AG04450 (cell line): ENCODE measurements at regions not wholly inside any gene's neighbourhood (a gene's known extent, or its start where the extent isn't known, plus 50 kb on each side); places are given as distances from the start of the nearest gene placed in this dataset.

Experiments used
- CTCF ChIA-PET: fragments of 300-600, 350-600 bp; formaldehyde crosslinking; extraction: SDS; loops from one replicate; lab custom pipeline; 2022; ENCODE audit warnings: antibody characterized with exemption, inconsistent platforms; lab: Charles Lee
- POLR2A ChIA-PET: fragments of 350-600 bp; formaldehyde crosslinking; extraction: SDS; loops from one replicate; lab custom pipeline; 2021; ENCODE audit warnings: antibody characterized with exemption, inconsistent platforms; lab: Yijun Ruan, JAX
- DNase-seq: peaks from one replicate; pipeline ENCODE4 v3.0.0-alpha.2; 2011; ENCODE audit warnings: low read depth, low spot score
- H3K27ac ChIP-seq: one replicate; pipeline ENCODE4 v1.5.1; 2012; ENCODE audit warnings: low read depth, low read length, control low read depth
- H3K27me3 ChIP-seq: one replicate; pipeline ENCODE4 v1.6.0; 2012; ENCODE audit warnings: low read length; ENCODE audit not compliant: control insufficient read depth, insufficient read depth
- H3K4me3 ChIP-seq: 2 replicates; pipeline ENCODE4 v1.5.1; 2011; ENCODE audit warnings: mild to moderate bottlenecking, low read depth, low read length, control low read depth
- H3K9me3 ChIP-seq: 2 replicates; pipeline ENCODE4 v1.5.1; 2012; ENCODE audit warnings: low read length; ENCODE audit not compliant: control insufficient read depth, insufficient read depth
- CTCF ChIP-seq: IDR thresholded peaks from 2 replicates; pipeline ENCODE4 v1.5.1; 2011; ENCODE audit warnings: low read depth, low read length, control low read depth, inconsistent platforms

- ChIA-PET CTCF (no interaction called here), POLR2A (no interaction called here)
- H3K9me3 ChIP-seq, result no peaks in the 10 kb centered on the region
- H3K4me3 ChIP-seq, result no peak overlapping the region
- H3K27me3 ChIP-seq, result no peaks in the 10 kb centered on the region
- no peak for DNase-seq
- no peak for TF ChIP-seq CTCF
- H3K27ac ChIP-seq, result no peak overlapping the region
Observed at GRCh38 chr5:52710972-52711596, 76.6 kb upstream of the ITGA1 start.

- Histone ChIP-seq H3K4me3 (no peak overlapping the region), H3K27ac (no peak overlapping the region), H3K27me3 (no peaks in the 10 kb centered on the region), H3K9me3 (no peaks in the 10 kb centered on the region)
- POLR2A ChIA-PET, result no interaction called here
- no peak for TF ChIP-seq CTCF
- CTCF ChIA-PET, result no interaction called here
- no peak for DNase-seq
Observed at GRCh38 chr5:52712354-52712753, 75.4 kb upstream of the ITGA1 start.

- no peak for DNase-seq
- Histone ChIP-seq H3K27me3 (no peaks in the 10 kb centered on the region), H3K9me3 (no peaks in the 10 kb centered on the region), H3K27ac (no peak overlapping the region), H3K4me3 (no peak overlapping the region)
- ChIA-PET POLR2A (no interaction called here), CTCF (no interaction called here)
- TF ChIP-seq CTCF, result no peak
Observed at GRCh38 chr5:52725065-52725746, 62.5 kb upstream of the ITGA1 start.

- POLR2A ChIA-PET, result no interaction called here
- no peak overlapping the region for H3K27ac ChIP-seq
- H3K9me3 ChIP-seq, result no peaks in the 10 kb centered on the region
- H3K27me3 ChIP-seq, result no peaks in the 10 kb centered on the region
- DNase-seq, result no peak
- CTCF ChIA-PET, result no interaction called here
- TF ChIP-seq CTCF, result no peak
- H3K4me3 ChIP-seq, result no peak overlapping the region
Observed at GRCh38 chr5:52725808-52726207, 61.9 kb upstream of the ITGA1 start.

- H3K27me3 ChIP-seq, result no peaks in the 10 kb centered on the region
- DNase-seq, result no peak
- CTCF ChIA-PET, result interaction anchor here (2.0 kb wide), 1 partner anchor 12 kb away, joined by 14 read pairs; no protein-coding TSS in a partner anchor
- TF ChIP-seq CTCF, result no peak
- H3K4me3 ChIP-seq, result no peak overlapping the region
- H3K27ac ChIP-seq, result no peak overlapping the region
- no peaks in the 10 kb centered on the region for H3K9me3 ChIP-seq
- POLR2A ChIA-PET, result no interaction called here
Observed at GRCh38 chr5:52727020-52727419, 60.7 kb upstream of the ITGA1 start.
